GM23248 (cell line): ENCODE measurements at regions not wholly inside any gene's neighbourhood (a gene's known extent, or its start where the extent isn't known, plus 50 kb on each side); places are given as distances from the start of the nearest gene placed in this dataset.

Experiments used
- EZH2 ChIP-seq: fragments of 200-600 bp; sonication (generic); IDR thresholded peaks from 2 replicates; pipeline ENCODE4 v1.6.1; 2018; ENCODE audit warnings: antibody characterized with exemption, mild to moderate bottlenecking; ENCODE audit not compliant: insufficient read depth, poor library complexity, severe bottlenecking
- EZH2phosphoT487 ChIP-seq: fragments of 200-600 bp; sonication (generic); IDR thresholded peaks from 2 replicates; pipeline ENCODE4 v1.6.1; 2018; ENCODE audit warnings: antibody characterized with exemption, moderate library complexity, mild to moderate bottlenecking, low read depth; ENCODE audit not compliant: insufficient read depth

DNA sequence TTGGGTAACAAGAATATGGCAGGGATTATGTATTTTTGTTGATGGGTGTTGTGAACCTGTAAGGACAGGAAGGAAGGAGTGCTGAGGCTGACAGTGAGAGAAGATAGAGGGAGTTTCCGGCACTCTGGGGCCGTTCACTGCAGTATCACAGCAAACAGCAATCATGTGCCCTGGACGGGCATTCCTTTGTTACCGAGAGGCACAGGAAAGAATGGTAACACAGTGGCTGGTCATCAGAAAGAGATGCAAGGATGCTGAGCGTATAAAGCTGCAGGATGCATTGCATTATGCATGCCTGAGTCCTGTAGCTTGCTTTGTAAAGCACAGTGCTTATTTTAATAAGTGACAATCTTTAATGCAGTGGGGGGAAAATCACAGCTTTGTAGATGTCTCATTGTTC, 286.8 kb downstream of the RPS24 start:
- no peak for TF ChIP-seq EZH2
- TF ChIP-seq EZH2phosphoT487 = no peak
